Vagina (tissue), 2 donors: ENCODE measurements at regions not wholly inside any gene's neighbourhood (a gene's known extent, or its start where the extent isn't known, plus 50 kb on each side); places are given as distances from the start of the nearest gene placed in this dataset.

Source experiments
- CTCF ChIP-seq, 3 experiments: fragments of 450-650 bp in 2 of 3; fragments of 200-600 bp in 1 of 3; sonication (generic) in 1 of 3; IDR thresholded peaks; one replicate each; pipeline ENCODE4 v1.5.1; 2017 to 2019; ENCODE audit warnings: antibody characterized with exemption in 3 of 3, mild to moderate bottlenecking in 2 of 3, moderate library complexity in 2 of 3
- POLR2A ChIP-seq, 2 donors: fragments of 450-650 bp; IDR thresholded peaks; one replicate each; pipeline ENCODE4 v1.6.1; 2017; ENCODE audit warnings: antibody characterized with exemption in 2 of 2, mild to moderate bottlenecking in 2 of 2, moderate library complexity in 2 of 2
- POLR2AphosphoS5 ChIP-seq, 2 donors: sonication (generic); formaldehyde crosslinking; IDR thresholded peaks; one replicate each; pipeline ENCODE4 v1.9.0; 2017; ENCODE audit warnings: antibody characterized with exemption in 2 of 2, mild to moderate bottlenecking in 2 of 2, low read depth in 1 of 2; ENCODE audit not compliant: insufficient read depth in 1 of 2

- TF ChIP-seq POLR2AphosphoS5 (IDR thresholded peaks at IDR 0.05; ENCODE audit: insufficient read depth in 1 of 2, low read depth in 1 of 2) (no peak), POLR2A (IDR thresholded peaks at IDR 0.05) (no peak), CTCF (IDR thresholded peaks at IDR 0.05) (no peak)
Measured at GRCh38 chr3:147119989-147120388, 286.4 kb downstream of the ZIC4 start.
